IMR-90 (cell line): ENCODE measurements at regions not wholly inside any gene's neighbourhood (a gene's known extent, or its start where the extent isn't known, plus 50 kb on each side); places are given as distances from the start of the nearest gene placed in this dataset.

ENCODE experiments used
- ATAC-seq: fragments of 200-7000 bp; cut with Tn5 transposase; 2 replicates; pipeline ENCODE4 v1.9.1; 2020; ENCODE audit warnings: low read depth, mild to moderate bottlenecking, moderate library complexity
- BruUV-seq: library from RNA; stranded (reverse); fragments of 400-500 nt; replicated peaks from 2 replicates; lab custom pipeline; 2021; lab: Mats Ljungman, UMichigan
- CTCF ChIA-PET: fragments of 300-600 bp; formaldehyde crosslinking; extraction: SDS; loops from one replicate; lab custom pipeline; 2021; ENCODE audit warnings: antibody characterized with exemption; lab: Yijun Ruan, JAX
- POLR2A ChIA-PET: fragments of 300-600 bp; sonication (Branson Sonifier 250); formaldehyde crosslinking; loops from one replicate; lab custom pipeline; 2022; ENCODE audit warnings: antibody characterized with exemption; ENCODE audit not compliant: unreplicated experiment; lab: Charles Lee
- DNase-seq: peaks from one replicate; pipeline ENCODE4 v3.0.0; 2013
- H2AFZ ChIP-seq: replicated peaks from 2 replicates; pipeline ENCODE3; 2013; ENCODE audit warnings: low read length, mild to moderate bottlenecking; ENCODE audit not compliant: poor library complexity
- H2AK5ac ChIP-seq: 2 replicates; pipeline ENCODE4 v1.6.1; 2013; ENCODE audit warnings: low read depth, low read length, inconsistent platforms
- H2AK9ac ChIP-seq: replicated peaks from 2 replicates; pipeline ENCODE3; 2013; ENCODE audit warnings: mild to moderate bottlenecking, low read depth, low read length, moderate library complexity; ENCODE audit not compliant: poor library complexity
- H2BK120ac ChIP-seq: 2 replicates; pipeline ENCODE4 v1.6.1; 2013; ENCODE audit warnings: low read depth, low read length, inconsistent platforms
- H2BK15ac ChIP-seq: 3 replicates; pipeline ENCODE4 v1.6.1; 2013; ENCODE audit warnings: low read depth, low read length, inconsistent platforms
- H2BK20ac ChIP-seq: 2 replicates; pipeline ENCODE4 v1.6.1; 2013; ENCODE audit warnings: low read depth, mild to moderate bottlenecking, inconsistent platforms, low read length, moderate library complexity
- H2BK5ac ChIP-seq: 2 replicates; pipeline ENCODE4 v1.6.1; 2013; ENCODE audit warnings: mild to moderate bottlenecking, low read depth, low read length, inconsistent platforms; ENCODE audit not compliant: poor library complexity, severe bottlenecking
- H3K14ac ChIP-seq: replicated peaks from 2 replicates; pipeline ENCODE4 v1.6.1; 2013; ENCODE audit warnings: low read depth, low read length, inconsistent platforms
- H3K18ac ChIP-seq: 2 replicates; pipeline ENCODE4 v1.6.1; 2013; ENCODE audit warnings: low read depth, low read length, control low read depth
- H3K23ac ChIP-seq: 2 replicates; pipeline ENCODE4 v1.6.1; 2013; ENCODE audit warnings: low read depth, low read length, inconsistent platforms
- H3K27ac ChIP-seq: 2 replicates; pipeline ENCODE4 v1.5.1; 2013; ENCODE audit warnings: mild to moderate bottlenecking, control low read depth, low read length; ENCODE audit not compliant: insufficient read depth
- H3K27me3 ChIP-seq: 2 replicates; pipeline ENCODE4 v1.6.1; 2013; ENCODE audit warnings: low read length; ENCODE audit not compliant: control insufficient read depth, insufficient read depth
- H3K36me3 ChIP-seq: 2 replicates; pipeline ENCODE4 v1.6.1; 2013; ENCODE audit warnings: low read length, mixed read lengths; ENCODE audit not compliant: control insufficient read depth, insufficient read depth
- H3K4ac ChIP-seq: 2 replicates; pipeline ENCODE4 v1.6.1; 2013; ENCODE audit warnings: low read depth, low read length, inconsistent platforms
- H3K4me1 ChIP-seq: 2 replicates; pipeline ENCODE4 v1.6.1; 2013; ENCODE audit warnings: low read length, mixed read lengths; ENCODE audit not compliant: control insufficient read depth, insufficient read depth
- H3K4me2 ChIP-seq: 2 replicates; pipeline ENCODE4 v1.6.1; 2013; ENCODE audit warnings: low read depth, mild to moderate bottlenecking, control low read depth, low read length, moderate library complexity
- H3K4me3 ChIP-seq: 2 replicates; pipeline ENCODE4 v1.5.1; 2013; ENCODE audit warnings: low read depth, mild to moderate bottlenecking, control low read depth, low read length, moderate library complexity; ENCODE audit not compliant: insufficient read depth
- H3K56ac ChIP-seq: 2 replicates; pipeline ENCODE4 v1.6.1; 2013; ENCODE audit warnings: low read length, inconsistent platforms; ENCODE audit not compliant: insufficient read depth; ENCODE audit errors: extremely low read depth
- H3K79me1 ChIP-seq, 2 experiments: 2 replicates each; pipeline ENCODE4 v1.6.1; 2013; ENCODE audit warnings: low read length in 2 of 2, inconsistent platforms in 1 of 2, low read depth in 1 of 2
- H3K9ac ChIP-seq: 2 replicates; pipeline ENCODE4 v1.6.1; 2013; ENCODE audit warnings: low read depth, low read length, control low read depth
- H3K9me1 ChIP-seq: 2 replicates; pipeline ENCODE4 v1.6.1; 2013; ENCODE audit warnings: low read length, inconsistent platforms; ENCODE audit not compliant: insufficient read depth
- H3K9me3 ChIP-seq: 2 replicates; pipeline ENCODE4 v1.6.1; 2013; ENCODE audit warnings: low read length; ENCODE audit not compliant: control insufficient read depth, insufficient read depth
- H4K20me1 ChIP-seq: 2 replicates; pipeline ENCODE4 v1.6.1; 2013; ENCODE audit warnings: low read length, inconsistent platforms; ENCODE audit not compliant: insufficient read depth
- H4K5ac ChIP-seq: 2 replicates; pipeline ENCODE4 v1.6.1; 2013; ENCODE audit warnings: mild to moderate bottlenecking, low read depth, low read length, control low read depth
- H4K8ac ChIP-seq, 2 experiments: 2 replicates each; pipeline ENCODE4 v1.6.1; 2013; ENCODE audit warnings: low read depth in 2 of 2, low read length in 2 of 2, control low read depth in 1 of 2, inconsistent platforms in 1 of 2
- H4K91ac ChIP-seq: 2 replicates; pipeline ENCODE4 v1.6.1; 2013; ENCODE audit warnings: low read depth, low read length, inconsistent platforms; ENCODE audit not compliant: insufficient read depth
- BHLHE40 ChIP-seq: fragments of 150-350 bp; IDR thresholded peaks from 2 replicates; pipeline ENCODE4 v1.6.1; 2016; ENCODE audit warnings: mild to moderate bottlenecking, low read depth, low read length
- CHD1 ChIP-seq: IDR thresholded peaks from 2 replicates; pipeline ENCODE4 v1.6.1; 2012; ENCODE audit warnings: low read depth, low read length, improper control_type of control experiment
- ELK1 ChIP-seq: fragments of 150-350 bp; IDR thresholded peaks from 2 replicates; pipeline ENCODE4 v1.6.1; 2016; ENCODE audit warnings: low read depth, mild to moderate bottlenecking, low read length, moderate library complexity, borderline replicate concordance
- FOS ChIP-seq: fragments of 150-350 bp; IDR thresholded peaks from 2 replicates; pipeline ENCODE4 v1.6.1; 2016; ENCODE audit warnings: low read depth, low read length
- MAFK ChIP-seq: IDR thresholded peaks from 2 replicates; pipeline ENCODE4 v1.6.1; 2012; ENCODE audit warnings: low read depth, low read length, improper control_type of control experiment
- MAZ ChIP-seq: IDR thresholded peaks from 2 replicates; pipeline ENCODE4 v1.6.1; 2012; ENCODE audit warnings: low read depth, mild to moderate bottlenecking, low read length, improper control_type of control experiment, moderate library complexity, borderline replicate concordance
- MXI1 ChIP-seq: IDR thresholded peaks from 2 replicates; pipeline ENCODE4 v1.6.1; 2012; ENCODE audit warnings: low read depth, mild to moderate bottlenecking, low read length, moderate library complexity, borderline replicate concordance
- NFE2L2 ChIP-seq: fragments of 150-350 bp; IDR thresholded peaks from 2 replicates; pipeline ENCODE4 v1.6.1; 2016; ENCODE audit warnings: low read depth, mild to moderate bottlenecking, low read length
- POLR2A ChIP-seq: IDR thresholded peaks from 2 replicates; pipeline ENCODE4 v1.6.1; 2012; ENCODE audit warnings: mild to moderate bottlenecking, low read depth, low read length
- RAD21 ChIP-seq: IDR thresholded peaks from 2 replicates; pipeline ENCODE4 v1.6.1; 2012; ENCODE audit warnings: low read length, improper control_type of control experiment
- RFX5 ChIP-seq: IDR thresholded peaks from 2 replicates; pipeline ENCODE4 v1.8.0; 2012; ENCODE audit warnings: low read depth, mild to moderate bottlenecking, low read length, moderate library complexity
- WGBS, 2 experiments: methylation state at CpG; one replicate each; pipeline versions ENCODE4 v1.1.5 to v1.1.7; 2013; ENCODE audit warnings: missing lambda C conversion rate in 2 of 2; ENCODE audit not compliant: insufficient read length in 1 of 2; ENCODE audit errors: extremely low coverage in 2 of 2; 5-methylcytosine and 5-hydroxymethylcytosine counted together
- dilution Hi-C: fragments of 300-500 bp; cut with HindIII; formaldehyde crosslinking; loops from one replicate; pipeline ENCODE4 v1.14.3; 2018; ENCODE audit warnings: low sequenced_read_pairs; ENCODE audit not compliant: unreplicated experiment
- in situ Hi-C: fragments of 300-500 bp; cut with MboI; formaldehyde crosslinking; loops from 3 replicates; pipeline ENCODE4 v1.14.3; 2019; ENCODE audit warnings: low sequenced_read_pairs, inconsistent platforms, mixed read lengths
- intact Hi-C: fragments of 100-400 bp; cut with micrococcal nuclease; formaldehyde crosslinking; loops from 2 replicates; pipeline ENCODE4 v1.10.0; 2022
- TF ChIP-seq, protein P1 (sequence below): conservative IDR thresholded peaks from 2 replicates; pipeline ENCODE4 v1.5.1; 2012; ENCODE audit warnings: mild to moderate bottlenecking, low read depth, low read length, improper control_type of control experiment

DNA sequence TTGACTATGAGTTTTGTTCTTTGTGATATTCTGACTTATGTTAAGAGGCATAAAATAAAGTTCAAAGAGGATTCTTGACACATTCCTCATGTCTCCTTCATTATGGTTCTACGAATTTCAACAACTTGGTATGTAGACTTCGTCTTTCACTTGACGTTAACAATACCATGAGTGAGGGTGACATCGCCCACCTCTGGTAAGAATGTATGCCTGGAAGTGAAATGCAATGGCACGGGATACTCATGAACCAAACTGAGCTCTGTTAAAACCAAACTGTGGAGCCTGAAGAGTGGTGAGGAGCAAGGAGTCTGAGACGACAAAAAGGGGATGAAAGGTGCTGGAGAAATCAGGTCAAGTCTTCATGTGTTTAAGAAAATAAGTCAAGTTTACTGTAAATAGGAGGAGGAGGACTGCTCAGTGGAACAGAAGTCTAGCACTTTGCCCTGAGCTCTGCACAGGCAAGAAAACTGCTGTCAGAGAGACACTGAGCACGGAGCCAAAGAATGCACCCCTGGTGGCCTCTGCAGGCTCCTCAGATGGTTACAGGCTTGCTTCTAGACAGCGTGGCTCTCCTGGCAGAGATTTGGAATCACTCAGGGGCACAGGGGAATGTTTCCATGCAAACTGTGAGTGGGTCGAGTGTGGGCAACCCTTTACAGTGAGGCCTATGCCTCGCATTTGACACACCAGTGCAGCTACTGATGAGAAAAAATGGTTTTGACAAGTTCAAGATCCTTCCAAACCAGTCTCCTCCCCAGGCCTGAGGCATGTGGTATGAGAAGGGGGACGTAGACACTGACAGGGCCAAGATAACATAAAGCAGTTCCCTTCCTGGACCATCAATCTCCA, 470.1 kb downstream of the IRX1 start:
- Histone ChIP-seq H3K27me3 (no peaks in the 10 kb centered on the region), H3K9me3 (peaks cover 28% of the 10 kb centered on the region), H4K20me1 (no peaks in the 10 kb centered on the region), H4K91ac (no peak overlapping the region), H3K4ac (no peak overlapping the region), H3K9me1 (no peaks in the 10 kb centered on the region), H3K56ac (no peak overlapping the region), H3K14ac (no peak overlapping the region), H2BK15ac (no peak overlapping the region), H3K4me3 (no peak overlapping the region), H3K36me3 (no peaks in the 10 kb centered on the region), H2BK20ac (no peak overlapping the region), H3K79me1 (no peaks in the 10 kb centered on the region), H2BK120ac (no peak overlapping the region), H3K23ac (no peak overlapping the region), H3K4me2 (no peak overlapping the region), H3K9ac (no peak overlapping the region), H2AK5ac (no peak overlapping the region), H2AFZ (no peak overlapping the region), H4K8ac (no peak overlapping the region), H4K5ac (no peak overlapping the region), H3K4me1 (no peaks in the 10 kb centered on the region), H2BK5ac (no peak overlapping the region), H3K27ac (no peak overlapping the region), H3K18ac (no peak overlapping the region), H2AK9ac (no peak overlapping the region)
- in situ Hi-C loops (no loop called here), dilution Hi-C loops (no loop called here), intact Hi-C loops (no loop called here)
- no TSS peak for BruUV-seq
- 39% methylated on average over 4 of the region's 11 CpGs; no CpG with 5 or more reads in 1 of the 2 experiments for WGBS, 2 experiments
- no peak for TF ChIP-seq MXI1
- TF ChIP-seq BHLHE40, result no peak
- TF ChIP-seq, protein P1, sequence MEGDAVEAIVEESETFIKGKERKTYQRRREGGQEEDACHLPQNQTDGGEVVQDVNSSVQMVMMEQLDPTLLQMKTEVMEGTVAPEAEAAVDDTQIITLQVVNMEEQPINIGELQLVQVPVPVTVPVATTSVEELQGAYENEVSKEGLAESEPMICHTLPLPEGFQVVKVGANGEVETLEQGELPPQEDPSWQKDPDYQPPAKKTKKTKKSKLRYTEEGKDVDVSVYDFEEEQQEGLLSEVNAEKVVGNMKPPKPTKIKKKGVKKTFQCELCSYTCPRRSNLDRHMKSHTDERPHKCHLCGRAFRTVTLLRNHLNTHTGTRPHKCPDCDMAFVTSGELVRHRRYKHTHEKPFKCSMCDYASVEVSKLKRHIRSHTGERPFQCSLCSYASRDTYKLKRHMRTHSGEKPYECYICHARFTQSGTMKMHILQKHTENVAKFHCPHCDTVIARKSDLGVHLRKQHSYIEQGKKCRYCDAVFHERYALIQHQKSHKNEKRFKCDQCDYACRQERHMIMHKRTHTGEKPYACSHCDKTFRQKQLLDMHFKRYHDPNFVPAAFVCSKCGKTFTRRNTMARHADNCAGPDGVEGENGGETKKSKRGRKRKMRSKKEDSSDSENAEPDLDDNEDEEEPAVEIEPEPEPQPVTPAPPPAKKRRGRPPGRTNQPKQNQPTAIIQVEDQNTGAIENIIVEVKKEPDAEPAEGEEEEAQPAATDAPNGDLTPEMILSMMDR, result no peak
- no peak for TF ChIP-seq CHD1
- TF ChIP-seq POLR2A, result no peak
- no peak for TF ChIP-seq RFX5
- TF ChIP-seq MAZ, result no peak
- no peak for TF ChIP-seq NFE2L2
- TF ChIP-seq MAFK, result no peak
- no peak for TF ChIP-seq RAD21
- TF ChIP-seq FOS, result no peak
- no peak for TF ChIP-seq ELK1
- CTCF ChIA-PET, result no interaction called here
- ATAC-seq (no peak), DNase-seq (no peak)
- POLR2A ChIA-PET, result no interaction called here
